ENCODE measurements at regions not wholly inside any gene's neighbourhood (a gene's known extent, or its start where the extent isn't known, plus 50 kb on each side); places are given as distances from the start of the nearest gene placed in this dataset.

- H3K4me3 Mint-ChIP-seq: no peak overlapping the region
- peaks cover 15% of the 10 kb centered on the region for H3K27me3 Mint-ChIP-seq
- no peaks in the 10 kb centered on the region for H3K36me3 ChIP-seq (ENCODE audit: control insufficient read depth, insufficient read depth, low read length)
- no peaks in the 10 kb centered on the region for H3K9me3 ChIP-seq (ENCODE audit: control insufficient read depth in 2 of 2, low read length in 2 of 2)
- H3K4me3 ChIP-seq (ENCODE audit: low read depth, low read length): no peak overlapping the region
- H3K27ac Mint-ChIP-seq: no peak overlapping the region
- no peaks in the 10 kb centered on the region for H3K9me3 Mint-ChIP-seq
- no peaks in the 10 kb centered on the region for H3K4me1 ChIP-seq (ENCODE audit: control insufficient read depth, insufficient read depth, low read length, poor library complexity, severe bottlenecking)
- no peaks in the 10 kb centered on the region for H3K27me3 ChIP-seq (ENCODE audit: control insufficient read depth, insufficient read depth, low read length)
- no peaks in the 10 kb centered on the region for H3K36me3 Mint-ChIP-seq
- H3K27ac ChIP-seq (ENCODE audit: insufficient read depth, low read length, poor library complexity, severe bottlenecking): no peak overlapping the region
- no peak for ATAC-seq (ENCODE audit: low read depth in 2 of 2)
- H3K4me1 Mint-ChIP-seq: no peaks in the 10 kb centered on the region
- DNase-seq: no peak
Measured at GRCh38 chr6:44540881-44541280, 153.4 kb downstream of the CDC5L start.

GRCh38 chr6:44542401-44543116 is 155.1 kb downstream of the CDC5L start:
- H3K27ac Mint-ChIP-seq: no peak overlapping the region

GRCh38 chr6:44543664-44544063 is 156.2 kb downstream of the CDC5L start:
- Histone ChIP-seq H3K27me3 (ENCODE audit: control insufficient read depth, insufficient read depth, low read length) (no peaks in the 10 kb centered on the region), H3K4me3 (ENCODE audit: low read depth, low read length) (no peak overlapping the region), H3K4me1 (ENCODE audit: control insufficient read depth, insufficient read depth, low read length, poor library complexity, severe bottlenecking) (no peaks in the 10 kb centered on the region), H3K36me3 (ENCODE audit: control insufficient read depth, insufficient read depth, low read length) (no peaks in the 10 kb centered on the region), H3K9me3 (ENCODE audit: control insufficient read depth in 2 of 2, low read length in 2 of 2) (no peaks in the 10 kb centered on the region), H3K27ac (ENCODE audit: insufficient read depth, low read length, poor library complexity, severe bottlenecking) (no peak overlapping the region)
- Mint-ChIP-seq H3K27me3 (peaks cover 14% of the 10 kb centered on the region), H3K4me1 (no peaks in the 10 kb centered on the region), H3K4me3 (no peak overlapping the region), H3K27ac (no peak overlapping the region), H3K36me3 (no peaks in the 10 kb centered on the region), H3K9me3 (no peaks in the 10 kb centered on the region)
- no peak for ATAC-seq (ENCODE audit: low read depth in 2 of 2)
- DNase-seq: no peak

More at GRCh38 chr6:44542401-44543116, 155.1 kb downstream of the CDC5L start:
- H3K4me3 Mint-ChIP-seq: no peak overlapping the region
- Histone ChIP-seq H3K27me3 (ENCODE audit: control insufficient read depth, insufficient read depth, low read length) (no peaks in the 10 kb centered on the region), H3K4me1 (ENCODE audit: control insufficient read depth, insufficient read depth, low read length, poor library complexity, severe bottlenecking) (no peaks in the 10 kb centered on the region), H3K9me3 (ENCODE audit: control insufficient read depth in 2 of 2, low read length in 2 of 2) (no peaks in the 10 kb centered on the region), H3K27ac (ENCODE audit: insufficient read depth, low read length, poor library complexity, severe bottlenecking) (no peak overlapping the region), H3K4me3 (ENCODE audit: low read depth, low read length) (no peak overlapping the region), H3K36me3 (ENCODE audit: control insufficient read depth, insufficient read depth, low read length) (no peaks in the 10 kb centered on the region)
- DNase-seq (no peak), ATAC-seq (ENCODE audit: low read depth in 2 of 2) (no peak)
- no peaks in the 10 kb centered on the region for H3K9me3 Mint-ChIP-seq
- no peaks in the 10 kb centered on the region for H3K4me1 Mint-ChIP-seq
- H3K27me3 Mint-ChIP-seq: peaks cover 18% of the 10 kb centered on the region
- no peaks in the 10 kb centered on the region for H3K36me3 Mint-ChIP-seq

DNA sequence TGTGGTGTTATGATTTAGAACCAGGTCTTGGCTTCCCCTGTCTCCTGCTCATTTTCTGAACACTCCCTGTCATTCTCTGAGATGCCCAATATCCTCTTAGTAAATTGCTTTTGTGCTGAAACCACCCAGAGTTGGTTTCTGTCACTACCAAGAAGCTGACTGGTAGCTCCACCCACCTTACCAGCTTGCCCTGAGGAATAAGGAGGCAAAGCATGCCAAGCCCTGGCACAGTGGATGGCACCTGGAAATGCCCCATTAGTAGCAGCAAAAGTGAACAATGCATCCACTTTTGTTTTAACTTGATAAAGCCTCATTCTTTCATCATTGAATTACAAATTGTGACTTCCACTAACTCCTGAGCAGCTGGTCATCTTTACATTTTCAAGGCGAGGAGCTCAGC is 157.7 kb downstream of the CDC5L start:
- Histone ChIP-seq H3K9me3 (ENCODE audit: control insufficient read depth in 2 of 2, low read length in 2 of 2) (no peaks in the 10 kb centered on the region), H3K27ac (ENCODE audit: insufficient read depth, low read length, poor library complexity, severe bottlenecking) (no peak overlapping the region), H3K4me3 (ENCODE audit: low read depth, low read length) (no peak overlapping the region), H3K36me3 (ENCODE audit: control insufficient read depth, insufficient read depth, low read length) (no peaks in the 10 kb centered on the region), H3K27me3 (ENCODE audit: control insufficient read depth, insufficient read depth, low read length) (peaks cover 7% of the 10 kb centered on the region), H3K4me1 (ENCODE audit: control insufficient read depth, insufficient read depth, low read length, poor library complexity, severe bottlenecking) (no peaks in the 10 kb centered on the region)
- no peak overlapping the region for H3K27ac Mint-ChIP-seq
- H3K4me1 Mint-ChIP-seq: no peaks in the 10 kb centered on the region
- H3K9me3 Mint-ChIP-seq: no peaks in the 10 kb centered on the region
- no peak overlapping the region for H3K4me3 Mint-ChIP-seq
- no peak for ATAC-seq (ENCODE audit: low read depth in 2 of 2)
- H3K36me3 Mint-ChIP-seq: no peaks in the 10 kb centered on the region
- H3K27me3 Mint-ChIP-seq: peaks cover 14% of the 10 kb centered on the region
- no peak for DNase-seq

GRCh38 chr6:44548319-44548718 is 160.8 kb downstream of the CDC5L start:
- H3K36me3 ChIP-seq (ENCODE audit: control insufficient read depth, insufficient read depth, low read length): no peaks in the 10 kb centered on the region
- no peaks in the 10 kb centered on the region for H3K9me3 ChIP-seq (ENCODE audit: control insufficient read depth in 2 of 2, low read length in 2 of 2)
- Mint-ChIP-seq H3K9me3 (no peaks in the 10 kb centered on the region), H3K27me3 (peaks cover 14% of the 10 kb centered on the region), H3K27ac (no peak overlapping the region), H3K4me3 (no peak overlapping the region), H3K4me1 (no peaks in the 10 kb centered on the region), H3K36me3 (no peaks in the 10 kb centered on the region)
- ATAC-seq (ENCODE audit: low read depth in 2 of 2) (no peak), DNase-seq (no peak)
- no peak overlapping the region for H3K4me3 ChIP-seq (ENCODE audit: low read depth, low read length)
- no peak overlapping the region for H3K27ac ChIP-seq (ENCODE audit: insufficient read depth, low read length, poor library complexity, severe bottlenecking)
- no peaks in the 10 kb centered on the region for H3K4me1 ChIP-seq (ENCODE audit: control insufficient read depth, insufficient read depth, low read length, poor library complexity, severe bottlenecking)
- peaks cover 7% of the 10 kb centered on the region for H3K27me3 ChIP-seq (ENCODE audit: control insufficient read depth, insufficient read depth, low read length)

DNA sequence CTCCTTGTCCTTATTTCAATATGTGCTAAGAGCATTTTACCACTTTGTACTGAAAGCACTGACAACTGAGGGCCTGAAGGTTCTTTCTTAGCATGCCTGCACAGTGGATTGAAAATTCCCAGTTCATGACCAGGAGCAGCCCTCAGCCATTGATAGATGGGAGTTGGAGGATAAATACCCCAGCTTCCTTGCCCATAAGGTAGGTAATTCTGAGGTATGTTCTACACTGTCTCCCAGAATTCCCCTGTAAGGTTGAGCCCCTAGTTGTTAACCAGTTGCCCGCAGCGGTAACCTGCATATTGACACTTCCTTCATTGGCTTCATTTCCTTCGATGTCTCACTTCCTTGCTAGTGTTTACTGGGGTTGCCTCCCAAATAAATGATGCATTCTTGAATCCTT is 162.0 kb downstream of the CDC5L start:
- no peak for ATAC-seq (ENCODE audit: low read depth in 2 of 2)
- Mint-ChIP-seq H3K4me3 (no peak overlapping the region), H3K4me1 (no peaks in the 10 kb centered on the region), H3K27ac (no peak overlapping the region), H3K9me3 (no peaks in the 10 kb centered on the region), H3K27me3 (peaks cover 14% of the 10 kb centered on the region), H3K36me3 (no peaks in the 10 kb centered on the region)
- no peak overlapping the region for H3K27ac ChIP-seq (ENCODE audit: insufficient read depth, low read length, poor library complexity, severe bottlenecking)
- no peak overlapping the region for H3K4me3 ChIP-seq (ENCODE audit: low read depth, low read length)
- DNase-seq: no peak
- H3K9me3 ChIP-seq (ENCODE audit: control insufficient read depth in 2 of 2, low read length in 2 of 2): no peaks in the 10 kb centered on the region
- H3K4me1 ChIP-seq (ENCODE audit: control insufficient read depth, insufficient read depth, low read length, poor library complexity, severe bottlenecking): no peaks in the 10 kb centered on the region
- H3K36me3 ChIP-seq (ENCODE audit: control insufficient read depth, insufficient read depth, low read length): no peaks in the 10 kb centered on the region
- H3K27me3 ChIP-seq (ENCODE audit: control insufficient read depth, insufficient read depth, low read length): peaks cover 7% of the 10 kb centered on the region

- DNase-seq (no peak), ATAC-seq (ENCODE audit: low read depth in 2 of 2) (no peak)
- no peak overlapping the region for H3K27ac Mint-ChIP-seq
- Histone ChIP-seq H3K9me3 (ENCODE audit: control insufficient read depth in 2 of 2, low read length in 2 of 2) (no peaks in the 10 kb centered on the region), H3K27me3 (ENCODE audit: control insufficient read depth, insufficient read depth, low read length) (peaks cover 6% of the 10 kb centered on the region), H3K36me3 (ENCODE audit: control insufficient read depth, insufficient read depth, low read length) (no peaks in the 10 kb centered on the region), H3K4me1 (ENCODE audit: control insufficient read depth, insufficient read depth, low read length, poor library complexity, severe bottlenecking) (no peaks in the 10 kb centered on the region), H3K4me3 (ENCODE audit: low read depth, low read length) (no peak overlapping the region), H3K27ac (ENCODE audit: insufficient read depth, low read length, poor library complexity, severe bottlenecking) (no peak overlapping the region)
- peaks cover 35% of the 10 kb centered on the region for H3K27me3 Mint-ChIP-seq
- no peak overlapping the region for H3K4me3 Mint-ChIP-seq
- H3K9me3 Mint-ChIP-seq: peaks cover 0 to 2% (median 0%) of the 10 kb centered on the region in 7 donors
- no peaks in the 10 kb centered on the region for H3K36me3 Mint-ChIP-seq
- H3K4me1 Mint-ChIP-seq: no peaks in the 10 kb centered on the region
Measured at GRCh38 chr6:44554194-44554593, 166.7 kb downstream of the CDC5L start.

GRCh38 chr6:44554861-44555260 is 167.4 kb downstream of the CDC5L start:
- no peak overlapping the region for H3K27ac Mint-ChIP-seq
- H3K27me3 Mint-ChIP-seq: peaks cover 42% of the 10 kb centered on the region
- H3K9me3 Mint-ChIP-seq: peaks cover 0 to 2% (median 0%) of the 10 kb centered on the region in 7 donors
- no peaks in the 10 kb centered on the region for H3K9me3 ChIP-seq (ENCODE audit: control insufficient read depth in 2 of 2, low read length in 2 of 2)
- H3K4me3 ChIP-seq (ENCODE audit: low read depth, low read length): no peak overlapping the region
- H3K4me1 Mint-ChIP-seq: no peaks in the 10 kb centered on the region
- ATAC-seq (ENCODE audit: low read depth in 2 of 2) (no peak), DNase-seq (no peak)
- H3K27ac ChIP-seq (ENCODE audit: insufficient read depth, low read length, poor library complexity, severe bottlenecking): no peak overlapping the region
- no peaks in the 10 kb centered on the region for H3K4me1 ChIP-seq (ENCODE audit: control insufficient read depth, insufficient read depth, low read length, poor library complexity, severe bottlenecking)
- peaks cover 4% of the 10 kb centered on the region for H3K27me3 ChIP-seq (ENCODE audit: control insufficient read depth, insufficient read depth, low read length)
- H3K36me3 Mint-ChIP-seq: no peaks in the 10 kb centered on the region
- H3K4me3 Mint-ChIP-seq: no peak overlapping the region
- H3K36me3 ChIP-seq (ENCODE audit: control insufficient read depth, insufficient read depth, low read length): no peaks in the 10 kb centered on the region

Data from CD4-positive, CD25-positive, alpha-beta regulatory T cell (primary cell).